ENCODE measurements at regions not wholly inside any gene's neighbourhood (a gene's known extent, or its start where the extent isn't known, plus 50 kb on each side); places are given as distances from the start of the nearest gene placed in this dataset.

- peaks cover 2% of the 10 kb centered on the region for H3K9me3 ChIP-seq (ENCODE audit: insufficient read depth, low read depth, low read length)
- H3K4me2 ChIP-seq (ENCODE audit: low read length), result no peak overlapping the region
- no peak overlapping the region for H3K27ac ChIP-seq (ENCODE audit: low read depth, low read length)
- H3K27me3 Mint-ChIP-seq (ENCODE audit: low read depth, unreplicated experiment), result no peaks in the 10 kb centered on the region
- H3K4me1 ChIP-seq (ENCODE audit: insufficient read depth, low read length), result no peaks in the 10 kb centered on the region
- H3K4me1 Mint-ChIP-seq (ENCODE audit: low read depth, unreplicated experiment), result no peaks in the 10 kb centered on the region
- no peak for DNase-seq (ENCODE audit: low read depth)
- H3K4me3 ChIP-seq (ENCODE audit: insufficient read depth, low read depth, low read length), result no peak overlapping the region
- H4K20me1 ChIP-seq (ENCODE audit: insufficient read depth, low read length), result no peaks in the 10 kb centered on the region
- no peaks in the 10 kb centered on the region for H3K36me3 Mint-ChIP-seq (ENCODE audit: low read depth, unreplicated experiment)
- no peak for TF ChIP-seq EZH2 (IDR thresholded peaks at IDR 0.05; ENCODE audit: insufficient read depth, low read length)
- no peaks in the 10 kb centered on the region for H3K36me3 ChIP-seq (ENCODE audit: insufficient read depth, low read length)
- no peak overlapping the region for H3K27ac Mint-ChIP-seq (ENCODE audit: unreplicated experiment)
- no peaks in the 10 kb centered on the region for H3K27me3 ChIP-seq (ENCODE audit: insufficient read depth, low read length)
- H3K9ac ChIP-seq (ENCODE audit: low read length), result no peak overlapping the region
- no peaks in the 10 kb centered on the region for H3K79me2 ChIP-seq (ENCODE audit: insufficient read depth, low read length)
- H3K4me3 Mint-ChIP-seq (ENCODE audit: unreplicated experiment), result no peak overlapping the region
- FAIRE-seq, result no peak
- no peak overlapping the region for H2AFZ ChIP-seq (ENCODE audit: low read depth, low read length)
- H3K9me3 Mint-ChIP-seq (ENCODE audit: unreplicated experiment), result peaks cover 2% of the 10 kb centered on the region
Observed at GRCh38 chr3:168260859-168261258, 165.1 kb upstream of the GOLIM4 start.

GRCh38 chr3:168251371-168251770, 155.6 kb upstream of the GOLIM4 start:
- Histone ChIP-seq H3K9ac (ENCODE audit: low read length) (no peak overlapping the region), H3K27me3 (ENCODE audit: insufficient read depth, low read length) (no peaks in the 10 kb centered on the region), H4K20me1 (ENCODE audit: insufficient read depth, low read length) (no peaks in the 10 kb centered on the region), H3K36me3 (ENCODE audit: insufficient read depth, low read length) (no peaks in the 10 kb centered on the region), H3K4me1 (ENCODE audit: insufficient read depth, low read length) (peaks cover 5% of the 10 kb centered on the region), H3K79me2 (ENCODE audit: insufficient read depth, low read length) (no peaks in the 10 kb centered on the region), H2AFZ (ENCODE audit: low read depth, low read length) (no peak overlapping the region), H3K4me2 (ENCODE audit: low read length) (no peak overlapping the region), H3K9me3 (ENCODE audit: insufficient read depth, low read depth, low read length) (peaks cover 10% of the 10 kb centered on the region), H3K27ac (ENCODE audit: low read depth, low read length) (no peak overlapping the region), H3K4me3 (ENCODE audit: insufficient read depth, low read depth, low read length) (no peak overlapping the region)
- TF ChIP-seq EZH2 (IDR thresholded peaks at IDR 0.05; ENCODE audit: insufficient read depth, low read length) (no peak), CTCF (IDR thresholded peaks at IDR 0.05; ENCODE audit: insufficient read depth, low read depth, low read length) (no peak)
- Mint-ChIP-seq H3K4me3 (ENCODE audit: unreplicated experiment) (no peak overlapping the region), H3K27ac (ENCODE audit: unreplicated experiment) (no peak overlapping the region), H3K27me3 (ENCODE audit: low read depth, unreplicated experiment) (peaks cover 13% of the 10 kb centered on the region), H3K4me1 (ENCODE audit: low read depth, unreplicated experiment) (no peaks in the 10 kb centered on the region), H3K36me3 (ENCODE audit: low read depth, unreplicated experiment) (no peaks in the 10 kb centered on the region), H3K9me3 (ENCODE audit: unreplicated experiment) (peaks cover 12% of the 10 kb centered on the region)
- DNase-seq (ENCODE audit: low read depth), result no peak
- no peak for FAIRE-seq

GRCh38 chr3:168250415-168250861, 154.7 kb upstream of the GOLIM4 start:
- H3K27me3 Mint-ChIP-seq (ENCODE audit: low read depth, unreplicated experiment), result peaks cover 13% of the 10 kb centered on the region
- H3K36me3 Mint-ChIP-seq (ENCODE audit: low read depth, unreplicated experiment), result no peaks in the 10 kb centered on the region
- H3K27ac ChIP-seq (ENCODE audit: low read depth, low read length), result no peak overlapping the region
- peak; percentile 3 for DNase-seq (ENCODE audit: low read depth)
- H3K79me2 ChIP-seq (ENCODE audit: insufficient read depth, low read length), result no peaks in the 10 kb centered on the region
- H3K27me3 ChIP-seq (ENCODE audit: insufficient read depth, low read length), result no peaks in the 10 kb centered on the region
- H3K4me1 ChIP-seq (ENCODE audit: insufficient read depth, low read length), result peaks cover 5% of the 10 kb centered on the region
- H3K4me3 ChIP-seq (ENCODE audit: insufficient read depth, low read depth, low read length), result peak overlapping the region; percentile 72
- peak overlapping the region; percentile 59 for H3K27ac Mint-ChIP-seq (ENCODE audit: unreplicated experiment)
- peak overlapping the region; percentile 93 for H2AFZ ChIP-seq (ENCODE audit: low read depth, low read length)
- H4K20me1 ChIP-seq (ENCODE audit: insufficient read depth, low read length), result no peaks in the 10 kb centered on the region
- peaks cover 5% of the 10 kb centered on the region for H3K9me3 ChIP-seq (ENCODE audit: insufficient read depth, low read depth, low read length)
- H3K4me3 Mint-ChIP-seq (ENCODE audit: unreplicated experiment), result peak overlapping the region; percentile 93
- H3K4me1 Mint-ChIP-seq (ENCODE audit: low read depth, unreplicated experiment), result no peaks in the 10 kb centered on the region
- FAIRE-seq, result no peak
- H3K36me3 ChIP-seq (ENCODE audit: insufficient read depth, low read length), result no peaks in the 10 kb centered on the region
- H3K9ac ChIP-seq (ENCODE audit: low read length), result peak overlapping the region; percentile 74
- H3K4me2 ChIP-seq (ENCODE audit: low read length), result peak overlapping the region; percentile 99
- peaks cover 7% of the 10 kb centered on the region for H3K9me3 Mint-ChIP-seq (ENCODE audit: unreplicated experiment)
- TF ChIP-seq EZH2 (IDR thresholded peaks at IDR 0.05; ENCODE audit: insufficient read depth, low read length) (no peak), CTCF (IDR thresholded peaks at IDR 0.05; ENCODE audit: insufficient read depth, low read depth, low read length) (no peak)
